PC-9 (cell line): ENCODE measurements at regions not wholly inside any gene's neighbourhood (a gene's known extent, or its start where the extent isn't known, plus 50 kb on each side); places are given as distances from the start of the nearest gene placed in this dataset.

Source experiments
- BruUV-seq: library from RNA; stranded (reverse); fragments of 400-500 nt; replicated peaks from 2 replicates; lab custom pipeline; 2021; lab: Mats Ljungman, UMichigan
- CTCF ChIA-PET: fragments of 300-600 bp; sonication (Branson Sonifier 250); formaldehyde crosslinking; loops from one replicate; lab custom pipeline; 2022; ENCODE audit warnings: antibody characterized with exemption; lab: Charles Lee
- POLR2A ChIA-PET: fragments of 300-600 bp; sonication (Branson Sonifier 250); formaldehyde crosslinking; loops from one replicate; lab custom pipeline; 2022; ENCODE audit warnings: antibody characterized with exemption; ENCODE audit not compliant: unreplicated experiment; lab: Charles Lee
- DNase-seq, 2 experiments: peaks; one replicate each; pipeline versions ENCODE4 v3.0.0 to v3.0.0-alpha.2; 2015 to 2022; ENCODE audit warnings: mixed read lengths in 1 of 2
- H2AFZ ChIP-seq: fragments of 200-600 bp; sonication (generic); 2 replicates; pipeline ENCODE4 v1.8.1; 2017; ENCODE audit warnings: antibody characterized with exemption
- H3F3A ChIP-seq: fragments of 200-600 bp; sonication (generic); 2 replicates; pipeline ENCODE4 v1.8.1; 2017; ENCODE audit warnings: antibody characterized with exemption, mild to moderate bottlenecking, low read depth; ENCODE audit not compliant: insufficient read depth
- H3K27ac ChIP-seq: fragments of 200-600 bp; sonication (generic); 2 replicates; pipeline ENCODE4 v1.6.1; 2016; ENCODE audit warnings: mixed run types
- H3K27me3 ChIP-seq: fragments of 200-600 bp; sonication (generic); 2 replicates; pipeline ENCODE4 v1.6.1; 2016; ENCODE audit warnings: low read depth, mixed run types; ENCODE audit not compliant: insufficient read depth
- H3K36me3 ChIP-seq: fragments of 200-600 bp; sonication (generic); 2 replicates; pipeline ENCODE4 v1.6.1; 2016; ENCODE audit warnings: low read depth, mixed run types
- H3K4me1 ChIP-seq: fragments of 200-600 bp; sonication (generic); replicated peaks from 2 replicates; pipeline ENCODE4 v1.6.1; 2016; ENCODE audit warnings: mixed run types; ENCODE audit not compliant: insufficient read depth
- H3K4me2 ChIP-seq: fragments of 200-600 bp; sonication (generic); 2 replicates; pipeline ENCODE4 v1.6.1; 2017; ENCODE audit warnings: mixed run types
- H3K4me3 ChIP-seq: fragments of 200-600 bp; sonication (generic); 2 replicates; pipeline ENCODE4 v1.6.1; 2016; ENCODE audit warnings: mixed run types
- H3K79me2 ChIP-seq: fragments of 200-600 bp; sonication (generic); 2 replicates; pipeline ENCODE4 v1.6.1; 2017; ENCODE audit warnings: low read depth, mixed run types
- H3K9me2 ChIP-seq: fragments of 200-600 bp; sonication (generic); 2 replicates; pipeline ENCODE4 v1.8.1; 2017; ENCODE audit warnings: mild to moderate bottlenecking; ENCODE audit not compliant: insufficient read depth
- H3K9me3 ChIP-seq: fragments of 200-600 bp; sonication (generic); 2 replicates; pipeline ENCODE4 v1.8.1; 2016; ENCODE audit warnings: low read depth; ENCODE audit not compliant: insufficient read depth
- H4K20me1 ChIP-seq: fragments of 200-600 bp; sonication (generic); 2 replicates; pipeline ENCODE4 v1.8.1; 2017; ENCODE audit not compliant: insufficient read depth
- CTCF ChIP-seq: fragments of 200-600 bp; sonication (generic); conservative IDR thresholded peaks from 2 replicates; pipeline ENCODE4 v1.6.1; 2017; ENCODE audit warnings: mixed run types, antibody characterized with exemption, mild to moderate bottlenecking, moderate library complexity
- EZH2 ChIP-seq: fragments of 200-600 bp; sonication (generic); IDR thresholded peaks from 2 replicates; pipeline ENCODE4 v1.8.0; 2017; ENCODE audit warnings: antibody characterized with exemption, low read depth
- intact Hi-C: fragments of 100-400 bp; cut with micrococcal nuclease; formaldehyde crosslinking; loops from one replicate; pipeline ENCODE4 v1.10.0; 2022; ENCODE audit not compliant: unreplicated experiment

- Histone ChIP-seq H3K9me2 (no peaks in the 10 kb centered on the region), H3K9me3 (no peaks in the 10 kb centered on the region), H2AFZ (no peak overlapping the region), H3K27ac (no peak overlapping the region), H3K36me3 (no peaks in the 10 kb centered on the region), H3K4me3 (no peak overlapping the region), H4K20me1 (no peaks in the 10 kb centered on the region), H3K4me1 (peaks cover 26% of the 10 kb centered on the region), H3F3A (peaks cover 10% of the 10 kb centered on the region), H3K4me2 (no peak overlapping the region), H3K79me2 (no peaks in the 10 kb centered on the region), H3K27me3 (0 out of 2 replicates have a peak, but pooled peaks cover 5% of the 10 kb centered on the region)
- BruUV-seq = no TSS peak
- no peak for TF ChIP-seq CTCF
- TF ChIP-seq EZH2 = no peak
- ChIA-PET CTCF (no interaction called here), POLR2A (no interaction called here)
- DNase-seq = no peak
- intact Hi-C loops = no loop called here
Observed at GRCh38 chr22:44591146-44591790, 93.2 kb upstream of the RTL6 start.

GRCh38 chr22:44590291-44590690 is 92.3 kb upstream of the RTL6 start:
- DNase-seq = no peak
- no peak overlapping the region for H3K27ac ChIP-seq

GRCh38 chr22:44589831-44590230 is 91.8 kb upstream of the RTL6 start:
- ChIA-PET POLR2A (interaction anchor here (0.6 to 0.7 kb wide), 2 partner anchors 61 to 65 kb away, joined by 5 to 9 read pairs; no protein-coding TSS in a partner anchor), CTCF (no interaction called here)
- Histone ChIP-seq H3K27me3 (no peaks in the 10 kb centered on the region), H3K4me2 (no peak overlapping the region), H3K27ac (no peak overlapping the region), H4K20me1 (no peaks in the 10 kb centered on the region), H2AFZ (no peak overlapping the region), H3K9me3 (no peaks in the 10 kb centered on the region), H3F3A (peaks cover 10% of the 10 kb centered on the region), H3K4me1 (peaks cover 20% of the 10 kb centered on the region), H3K36me3 (no peaks in the 10 kb centered on the region), H3K4me3 (no peak overlapping the region), H3K9me2 (no peaks in the 10 kb centered on the region), H3K79me2 (no peaks in the 10 kb centered on the region)
- DNase-seq = no peak
- TF ChIP-seq EZH2 = no peak
- no peak for TF ChIP-seq CTCF
- intact Hi-C loops = no loop called here
- BruUV-seq = no TSS peak

More at GRCh38 chr22:44590291-44590690, 92.3 kb upstream of the RTL6 start:
- Histone ChIP-seq H3K4me3 (no peak overlapping the region), H2AFZ (no peak overlapping the region), H3K9me2 (no peaks in the 10 kb centered on the region), H3K79me2 (no peaks in the 10 kb centered on the region), H3K4me1 (peaks cover 24% of the 10 kb centered on the region), H3K27me3 (no peaks in the 10 kb centered on the region), H3K36me3 (no peaks in the 10 kb centered on the region), H3F3A (peaks cover 10% of the 10 kb centered on the region), H3K4me2 (no peak overlapping the region), H4K20me1 (no peaks in the 10 kb centered on the region), H3K9me3 (no peaks in the 10 kb centered on the region)
- TF ChIP-seq EZH2 = no peak
- TF ChIP-seq CTCF = no peak
- intact Hi-C loops = no loop called here
- BruUV-seq = no TSS peak
- CTCF ChIA-PET = no interaction called here
- POLR2A ChIA-PET = interaction anchor here (0.6 kb wide), 1 partner anchor 64 kb away, joined by 9 read pairs; no protein-coding TSS in a partner anchor
